ENCODE measurements at regions not wholly inside any gene's neighbourhood (a gene's known extent, or its start where the extent isn't known, plus 50 kb on each side); places are given as distances from the start of the nearest gene placed in this dataset.

- H3K36me3 ChIP-seq (ENCODE audit: control insufficient read depth in 4 of 4, insufficient read depth in 4 of 4, low read length in 3 of 4): no peaks in the 10 kb centered on the region
- WGBS (ENCODE audit: insufficient coverage): no CpG with 5 or more reads among the region's 3 CpGs
Observed at GRCh38 chr2:51624995-51625394, 593.1 kb upstream of the NRXN1 start.

GRCh38 chr2:51620796-51621195 is 588.9 kb upstream of the NRXN1 start:
- Histone ChIP-seq H3K4me3 (ENCODE audit: control insufficient read depth in 1 of 7, extremely low read depth in 1 of 7, insufficient read depth in 4 of 7, low read depth in 2 of 7, low read length in 6 of 7) (no peak overlapping the region), H3K36me3 (ENCODE audit: control insufficient read depth in 4 of 4, insufficient read depth in 4 of 4, low read length in 3 of 4) (no peaks in the 10 kb centered on the region), H3K27me3 (replicated peaks in 2 of 5; ENCODE audit: control insufficient read depth in 4 of 5, insufficient read depth in 5 of 5, low read length in 4 of 5) (no peaks in the 10 kb centered on the region), H3K27ac (ENCODE audit: insufficient read depth in 1 of 2, low read depth in 1 of 2, low read length in 2 of 2, poor library complexity in 1 of 2, severe bottlenecking in 2 of 2) (no peak overlapping the region), H3K4me1 (ENCODE audit: control extremely low read depth in 1 of 4, control insufficient read depth in 4 of 4, insufficient read depth in 4 of 4, low read length in 3 of 4) (no peaks in the 10 kb centered on the region), H3K9me3 (ENCODE audit: control extremely low read depth in 1 of 5, control insufficient read depth in 4 of 5, insufficient read depth in 2 of 5, low read depth in 1 of 5, low read length in 4 of 5) (peaks cover 0 to 2% (median 1%) of the 10 kb centered on the region in 5 experiments)
- ChIA-PET POLR2A (no interaction called here), CTCF (no interaction called here)
- WGBS (ENCODE audit: insufficient coverage): no CpG with 5 or more reads among the region's 1 CpG
- DNase-seq: no peak

More at GRCh38 chr2:51624995-51625394, 593.1 kb upstream of the NRXN1 start:
- peaks cover 0 to 1% (median 0%) of the 10 kb centered on the region in 5 experiments for H3K9me3 ChIP-seq (ENCODE audit: control extremely low read depth in 1 of 5, control insufficient read depth in 4 of 5, insufficient read depth in 2 of 5, low read depth in 1 of 5, low read length in 4 of 5)
- H3K4me3 ChIP-seq (ENCODE audit: control insufficient read depth in 1 of 7, extremely low read depth in 1 of 7, insufficient read depth in 4 of 7, low read depth in 2 of 7, low read length in 6 of 7): no peak overlapping the region
- POLR2A ChIA-PET: no interaction called here
- CTCF ChIA-PET: no interaction called here
- DNase-seq: no peak
- H3K27me3 ChIP-seq (replicated peaks in 2 of 5; ENCODE audit: control insufficient read depth in 4 of 5, insufficient read depth in 5 of 5, low read length in 4 of 5): no peaks in the 10 kb centered on the region
- no peaks in the 10 kb centered on the region for H3K4me1 ChIP-seq (ENCODE audit: control extremely low read depth in 1 of 4, control insufficient read depth in 4 of 4, insufficient read depth in 4 of 4, low read length in 3 of 4)
- H3K27ac ChIP-seq (ENCODE audit: insufficient read depth in 1 of 2, low read depth in 1 of 2, low read length in 2 of 2, poor library complexity in 1 of 2, severe bottlenecking in 2 of 2): no peak overlapping the region

- no peak for DNase-seq
- no CpG with 5 or more reads among the region's 1 CpG for WGBS (ENCODE audit: insufficient coverage)
- H3K27ac ChIP-seq (ENCODE audit: insufficient read depth in 1 of 2, low read depth in 1 of 2, low read length in 2 of 2, poor library complexity in 1 of 2, severe bottlenecking in 2 of 2): no peak overlapping the region
- H3K4me3 ChIP-seq (ENCODE audit: control insufficient read depth in 1 of 7, extremely low read depth in 1 of 7, insufficient read depth in 4 of 7, low read depth in 2 of 7, low read length in 6 of 7): no peak overlapping the region
- no peaks in the 10 kb centered on the region for H3K4me1 ChIP-seq (ENCODE audit: control extremely low read depth in 1 of 4, control insufficient read depth in 4 of 4, insufficient read depth in 4 of 4, low read length in 3 of 4)
- no peaks in the 10 kb centered on the region for H3K36me3 ChIP-seq (ENCODE audit: control insufficient read depth in 4 of 4, insufficient read depth in 4 of 4, low read length in 3 of 4)
- H3K27me3 ChIP-seq (replicated peaks in 2 of 5; ENCODE audit: control insufficient read depth in 4 of 5, insufficient read depth in 5 of 5, low read length in 4 of 5): no peaks in the 10 kb centered on the region
- ChIA-PET CTCF (no interaction called here), POLR2A (no interaction called here)
- H3K9me3 ChIP-seq (ENCODE audit: control extremely low read depth in 1 of 5, control insufficient read depth in 4 of 5, insufficient read depth in 2 of 5, low read depth in 1 of 5, low read length in 4 of 5): peaks cover under 1 to 10% (median 3%) of the 10 kb centered on the region in 5 experiments
Observed at GRCh38 chr2:51619961-51620360, 588.0 kb upstream of the NRXN1 start.

GRCh38 chr2:51612387-51612786 is 580.5 kb upstream of the NRXN1 start:
- Histone ChIP-seq H3K9me3 (ENCODE audit: control extremely low read depth in 1 of 5, control insufficient read depth in 4 of 5, insufficient read depth in 2 of 5, low read depth in 1 of 5, low read length in 4 of 5) (peaks cover 1 to 20% (median 10%) of the 10 kb centered on the region in 5 experiments), H3K36me3 (ENCODE audit: control insufficient read depth in 4 of 4, insufficient read depth in 4 of 4, low read length in 3 of 4) (no peaks in the 10 kb centered on the region), H3K27ac (ENCODE audit: insufficient read depth in 1 of 2, low read depth in 1 of 2, low read length in 2 of 2, poor library complexity in 1 of 2, severe bottlenecking in 2 of 2) (no peak overlapping the region), H3K4me3 (ENCODE audit: control insufficient read depth in 1 of 7, extremely low read depth in 1 of 7, insufficient read depth in 4 of 7, low read depth in 2 of 7, low read length in 6 of 7) (no peak overlapping the region), H3K4me1 (ENCODE audit: control extremely low read depth in 1 of 4, control insufficient read depth in 4 of 4, insufficient read depth in 4 of 4, low read length in 3 of 4) (no peaks in the 10 kb centered on the region), H3K27me3 (replicated peaks in 2 of 5; ENCODE audit: control insufficient read depth in 4 of 5, insufficient read depth in 5 of 5, low read length in 4 of 5) (no peaks in the 10 kb centered on the region)
- no peak for DNase-seq
- CTCF ChIA-PET: no interaction called here
- WGBS (ENCODE audit: insufficient coverage): no CpG with 5 or more reads among the region's 3 CpGs
- POLR2A ChIA-PET: no interaction called here

- Histone ChIP-seq H3K27ac (ENCODE audit: insufficient read depth in 1 of 2, low read depth in 1 of 2, low read length in 2 of 2, poor library complexity in 1 of 2, severe bottlenecking in 2 of 2) (no peak overlapping the region), H3K4me3 (ENCODE audit: control insufficient read depth in 1 of 7, extremely low read depth in 1 of 7, insufficient read depth in 4 of 7, low read depth in 2 of 7, low read length in 6 of 7) (no peak overlapping the region), H3K4me1 (ENCODE audit: control extremely low read depth in 1 of 4, control insufficient read depth in 4 of 4, insufficient read depth in 4 of 4, low read length in 3 of 4) (no peaks in the 10 kb centered on the region), H3K27me3 (replicated peaks in 2 of 5; ENCODE audit: control insufficient read depth in 4 of 5, insufficient read depth in 5 of 5, low read length in 4 of 5) (no peaks in the 10 kb centered on the region), H3K36me3 (ENCODE audit: control insufficient read depth in 4 of 4, insufficient read depth in 4 of 4, low read length in 3 of 4) (no peaks in the 10 kb centered on the region), H3K9me3 (ENCODE audit: control extremely low read depth in 1 of 5, control insufficient read depth in 4 of 5, insufficient read depth in 2 of 5, low read depth in 1 of 5, low read length in 4 of 5) (peaks cover 0 to 2% (median 0%) of the 10 kb centered on the region in 5 experiments)
- no peak for DNase-seq
- ChIA-PET CTCF (no interaction called here), POLR2A (no interaction called here)
- WGBS (ENCODE audit: insufficient coverage): no CpG with 5 or more reads among the region's 5 CpGs
Observed at GRCh38 chr2:51601706-51602105, 569.8 kb upstream of the NRXN1 start.

GRCh38 chr2:51597086-51597485 is 565.2 kb upstream of the NRXN1 start:
- ChIA-PET POLR2A (no interaction called here), CTCF (no interaction called here)
- Histone ChIP-seq H3K27me3 (replicated peaks in 2 of 5; ENCODE audit: control insufficient read depth in 4 of 5, insufficient read depth in 5 of 5, low read length in 4 of 5) (no peaks in the 10 kb centered on the region), H3K4me3 (ENCODE audit: control insufficient read depth in 1 of 7, extremely low read depth in 1 of 7, insufficient read depth in 4 of 7, low read depth in 2 of 7, low read length in 6 of 7) (no peak overlapping the region), H3K4me1 (ENCODE audit: control extremely low read depth in 1 of 4, control insufficient read depth in 4 of 4, insufficient read depth in 4 of 4, low read length in 3 of 4) (no peaks in the 10 kb centered on the region), H3K27ac (ENCODE audit: insufficient read depth in 1 of 2, low read depth in 1 of 2, low read length in 2 of 2, poor library complexity in 1 of 2, severe bottlenecking in 2 of 2) (no peak overlapping the region), H3K36me3 (ENCODE audit: control insufficient read depth in 4 of 4, insufficient read depth in 4 of 4, low read length in 3 of 4) (no peaks in the 10 kb centered on the region), H3K9me3 (ENCODE audit: control extremely low read depth in 1 of 5, control insufficient read depth in 4 of 5, insufficient read depth in 2 of 5, low read depth in 1 of 5, low read length in 4 of 5) (no peaks in the 10 kb centered on the region)
- DNase-seq: no peak

- Histone ChIP-seq H3K27me3 (replicated peaks in 2 of 5; ENCODE audit: control insufficient read depth in 4 of 5, insufficient read depth in 5 of 5, low read length in 4 of 5) (no peaks in the 10 kb centered on the region), H3K4me1 (ENCODE audit: control extremely low read depth in 1 of 4, control insufficient read depth in 4 of 4, insufficient read depth in 4 of 4, low read length in 3 of 4) (no peaks in the 10 kb centered on the region), H3K9me3 (ENCODE audit: control extremely low read depth in 1 of 5, control insufficient read depth in 4 of 5, insufficient read depth in 2 of 5, low read depth in 1 of 5, low read length in 4 of 5) (no peaks in the 10 kb centered on the region), H3K4me3 (ENCODE audit: control insufficient read depth in 1 of 7, extremely low read depth in 1 of 7, insufficient read depth in 4 of 7, low read depth in 2 of 7, low read length in 6 of 7) (no peak overlapping the region), H3K27ac (ENCODE audit: insufficient read depth in 1 of 2, low read depth in 1 of 2, low read length in 2 of 2, poor library complexity in 1 of 2, severe bottlenecking in 2 of 2) (no peak overlapping the region), H3K36me3 (ENCODE audit: control insufficient read depth in 4 of 4, insufficient read depth in 4 of 4, low read length in 3 of 4) (no peaks in the 10 kb centered on the region)
- ChIA-PET CTCF (no interaction called here), POLR2A (no interaction called here)
- no peak for DNase-seq
Observed at GRCh38 chr2:51595836-51596235, 563.9 kb upstream of the NRXN1 start.

Data from common myeloid progenitor, CD34-positive (primary cell).